ENCODE measurements at regions not wholly inside any gene's neighbourhood (a gene's known extent, or its start where the extent isn't known, plus 50 kb on each side); places are given as distances from the start of the nearest gene placed in this dataset.

GRCh38 chr2:217683106-217683870, 319.5 kb downstream of the TNS1 start:
- POLR2A ChIA-PET = no interaction called here
- no peak for DNase-seq (ENCODE audit: extremely low spot score)
- CTCF ChIA-PET = interaction anchor here (0.7 kb wide), 1 partner anchor 102 kb away, joined by 3 read pairs; no protein-coding TSS in a partner anchor
- no peak for TF ChIP-seq LEF1 (IDR thresholded peaks at IDR 0.05; ENCODE audit: borderline replicate concordance)
- no peak for TF ChIP-seq ELF4 (IDR thresholded peaks at IDR 0.05)
- no peak for TF ChIP-seq BHLHE40 (IDR thresholded peaks at IDR 0.05; ENCODE audit: borderline replicate concordance)
- no peak for TF ChIP-seq L3MBTL2 (conservative IDR thresholded peaks at IDR 0.05)
- no peak for TF ChIP-seq PKNOX1 (IDR thresholded peaks at IDR 0.05)
- no peak for TF ChIP-seq SP1 (IDR thresholded peaks at IDR 0.05)
- no peak for TF ChIP-seq TARDBP (IDR thresholded peaks at IDR 0.05)
- TF ChIP-seq ZNF384 (IDR thresholded peaks at IDR 0.05) = no peak

- CTCF ChIA-PET = no interaction called here
- no peak for DNase-seq (ENCODE audit: extremely low spot score)
- TF ChIP-seq TARDBP (IDR thresholded peaks at IDR 0.05) = no peak
- no peak for TF ChIP-seq BHLHE40 (IDR thresholded peaks at IDR 0.05; ENCODE audit: borderline replicate concordance)
- no peak for TF ChIP-seq SUZ12 (IDR thresholded peaks at IDR 0.05)
- TF ChIP-seq ZNF384 (IDR thresholded peaks at IDR 0.05) = no peak
- no peak for TF ChIP-seq LEF1 (IDR thresholded peaks at IDR 0.05; ENCODE audit: borderline replicate concordance)
- no peak for TF ChIP-seq FOXK2 (IDR thresholded peaks at IDR 0.05)
- no peak for TF ChIP-seq NFRKB (IDR thresholded peaks at IDR 0.05)
- TF ChIP-seq FOXA1 (IDR thresholded peaks at IDR 0.05) = no peak
- no peak for TF ChIP-seq ELF4 (IDR thresholded peaks at IDR 0.05)
- no peak for TF ChIP-seq ARNT (IDR thresholded peaks at IDR 0.05)
- no peak for TF ChIP-seq HDGF (IDR thresholded peaks at IDR 0.05; ENCODE audit: borderline replicate concordance)
- TF ChIP-seq CTBP1 (IDR thresholded peaks at IDR 0.05; ENCODE audit: borderline replicate concordance) = no peak
- TF ChIP-seq SP1 (IDR thresholded peaks at IDR 0.05) = no peak
- TF ChIP-seq PKNOX1 (IDR thresholded peaks at IDR 0.05) = no peak
- TF ChIP-seq L3MBTL2 (conservative IDR thresholded peaks at IDR 0.05) = no peak
- TF ChIP-seq FOXM1 (IDR thresholded peaks at IDR 0.05; ENCODE audit: borderline replicate concordance) = no peak
- POLR2A ChIA-PET = no interaction called here
These were observed 321.0 kb downstream of the TNS1 start for GRCh38 chr2:217681791-217682190.

GRCh38 chr2:217680381-217680780, 322.4 kb downstream of the TNS1 start:
- CTCF ChIA-PET = interaction anchor here (1.0 kb wide), 1 partner anchor 30 kb away, joined by 4 read pairs; no protein-coding TSS in a partner anchor
- POLR2A ChIA-PET = no interaction called here
- TF ChIP-seq TARDBP (IDR thresholded peaks at IDR 0.05) (no peak), CTBP1 (IDR thresholded peaks at IDR 0.05; ENCODE audit: borderline replicate concordance) (no peak), FOXM1 (IDR thresholded peaks at IDR 0.05; ENCODE audit: borderline replicate concordance) (no peak), ELF4 (IDR thresholded peaks at IDR 0.05) (no peak), LEF1 (IDR thresholded peaks at IDR 0.05; ENCODE audit: borderline replicate concordance) (no peak), ZNF384 (IDR thresholded peaks at IDR 0.05) (no peak), PKNOX1 (IDR thresholded peaks at IDR 0.05) (no peak), L3MBTL2 (conservative IDR thresholded peaks at IDR 0.05) (no peak), FOXK2 (IDR thresholded peaks at IDR 0.05) (no peak), FOXA1 (IDR thresholded peaks at IDR 0.05) (no peak), SUZ12 (IDR thresholded peaks at IDR 0.05) (no peak), SP1 (IDR thresholded peaks at IDR 0.05) (no peak), NFRKB (IDR thresholded peaks at IDR 0.05) (no peak), HDGF (IDR thresholded peaks at IDR 0.05; ENCODE audit: borderline replicate concordance) (no peak), ARNT (IDR thresholded peaks at IDR 0.05) (no peak), BHLHE40 (IDR thresholded peaks at IDR 0.05; ENCODE audit: borderline replicate concordance) (no peak)
- no peak for DNase-seq (ENCODE audit: extremely low spot score)

GRCh38 chr2:217673627-217674026, 329.2 kb downstream of the TNS1 start:
- POLR2A ChIA-PET = no interaction called here
- no peak for DNase-seq (ENCODE audit: extremely low spot score)
- CTCF ChIA-PET = interaction anchor here (0.9 kb wide), 1 partner anchor 20 kb away, joined by 4 read pairs; no protein-coding TSS in a partner anchor
- TF ChIP-seq FOXA1 (IDR thresholded peaks at IDR 0.05) (no peak), NFRKB (IDR thresholded peaks at IDR 0.05) (no peak), HDGF (IDR thresholded peaks at IDR 0.05; ENCODE audit: borderline replicate concordance) (no peak), TARDBP (IDR thresholded peaks at IDR 0.05) (no peak), CTBP1 (IDR thresholded peaks at IDR 0.05; ENCODE audit: borderline replicate concordance) (no peak), ARNT (IDR thresholded peaks at IDR 0.05) (no peak), ZNF384 (IDR thresholded peaks at IDR 0.05) (no peak), LEF1 (IDR thresholded peaks at IDR 0.05; ENCODE audit: borderline replicate concordance) (no peak)

- TF ChIP-seq ELF4 (IDR thresholded peaks at IDR 0.05) = no peak
- TF ChIP-seq TARDBP (IDR thresholded peaks at IDR 0.05) = no peak
- no peak for TF ChIP-seq SUZ12 (IDR thresholded peaks at IDR 0.05)
- TF ChIP-seq ZNF384 (IDR thresholded peaks at IDR 0.05) = no peak
- no peak for TF ChIP-seq NFRKB (IDR thresholded peaks at IDR 0.05)
- TF ChIP-seq FOXA1 (IDR thresholded peaks at IDR 0.05) = no peak
- no peak for TF ChIP-seq FOXM1 (IDR thresholded peaks at IDR 0.05; ENCODE audit: borderline replicate concordance)
- TF ChIP-seq HDGF (IDR thresholded peaks at IDR 0.05; ENCODE audit: borderline replicate concordance) = no peak
- no peak for TF ChIP-seq LEF1 (IDR thresholded peaks at IDR 0.05; ENCODE audit: borderline replicate concordance)
- TF ChIP-seq L3MBTL2 (conservative IDR thresholded peaks at IDR 0.05) = no peak
- no peak for TF ChIP-seq CTBP1 (IDR thresholded peaks at IDR 0.05; ENCODE audit: borderline replicate concordance)
- no peak for TF ChIP-seq BHLHE40 (IDR thresholded peaks at IDR 0.05; ENCODE audit: borderline replicate concordance)
- no peak for TF ChIP-seq ARNT (IDR thresholded peaks at IDR 0.05)
- TF ChIP-seq PKNOX1 (IDR thresholded peaks at IDR 0.05) = no peak
- TF ChIP-seq FOXK2 (IDR thresholded peaks at IDR 0.05) = no peak
- TF ChIP-seq SP1 (IDR thresholded peaks at IDR 0.05) = no peak
- POLR2A ChIA-PET = no interaction called here
These were observed 330.3 kb downstream of the TNS1 start for GRCh38 chr2:217672472-217672871.

More at GRCh38 chr2:217672472-217672871, 330.3 kb downstream of the TNS1 start:
- DNase-seq (ENCODE audit: extremely low spot score) = no peak
- CTCF ChIA-PET = interaction anchor here (0.5 to 0.6 kb wide), 2 partner anchors 706 to 1655 kb away, joined by 3 read pairs; no protein-coding TSS in a partner anchor

Data from HEK293T (cell line).